OCI-LY1 (cell line): ENCODE measurements at regions not wholly inside any gene's neighbourhood (a gene's known extent, or its start where the extent isn't known, plus 50 kb on each side); places are given as distances from the start of the nearest gene placed in this dataset.

Source experiments
- CTCF ChIP-seq: fragments of 200-600 bp; sonication (generic), shearing (Covaris generic); IDR thresholded peaks from 2 replicates; pipeline ENCODE4 v1.5.1; 2017; ENCODE audit warnings: mild to moderate bottlenecking, antibody characterized with exemption, low read length, moderate library complexity, mixed read lengths
- EZH2 ChIP-seq: fragments of 200-600 bp; sonication (generic), shearing (Covaris generic); IDR thresholded peaks from 2 replicates; pipeline ENCODE4 v1.8.0; 2017; ENCODE audit warnings: borderline replicate concordance, mixed run types, mild to moderate bottlenecking, antibody characterized with exemption, low read length, moderate library complexity, mixed read lengths

- TF ChIP-seq CTCF (no peak), EZH2 (no peak)
Observed at GRCh38 chr9:106723926-106724325, 139.0 kb upstream of the ZNF462 start.
